Cardiac muscle cell (in vitro differentiated cells and primary cell): ENCODE measurements at regions not wholly inside any gene's neighbourhood (a gene's known extent, or its start where the extent isn't known, plus 50 kb on each side); places are given as distances from the start of the nearest gene placed in this dataset.
"Not testable (repeated sequence)": the region's sequence is repeated elsewhere in the genome, so short reads cannot be mapped to it uniquely, and the experiment has no call there.

ENCODE experiments used
- DNase-seq, 2 donors: peaks; one replicate each; pipeline versions ENCODE4 v3.0.0 to v3.0.0-alpha.2; 2010 to 2017; ENCODE audit warnings: low read depth in 1 of 2, low spot score in 1 of 2
- H3K27ac ChIP-seq: fragments of 200-600 bp; sonication (generic); 2 replicates; pipeline ENCODE4 v1.5.1; 2016
- H3K27me3 ChIP-seq: fragments of 200-600 bp; sonication (generic); 2 replicates; pipeline ENCODE4 v1.6.0; 2016; ENCODE audit warnings: control low read depth
- H3K36me3 ChIP-seq: fragments of 200-600 bp; sonication (generic); 2 replicates; pipeline ENCODE4 v1.5.1; 2016; ENCODE audit warnings: control low read depth
- H3K4me1 ChIP-seq: fragments of 200-600 bp; sonication (generic); 2 replicates; pipeline ENCODE4 v1.8.1; 2017; ENCODE audit warnings: low read depth, mild to moderate bottlenecking, mixed run types
- H3K4me3 ChIP-seq: fragments of 200-600 bp; sonication (generic); 2 replicates; pipeline ENCODE4 v1.5.1; 2016; ENCODE audit warnings: mild to moderate bottlenecking
- H3K9me3 ChIP-seq: fragments of 200-600 bp; sonication (generic); 2 replicates; pipeline ENCODE4 v1.5.1; 2017; ENCODE audit warnings: low read depth, mild to moderate bottlenecking, control low read depth
- TF ChIP-seq, protein P1 (sequence below): IDR thresholded peaks from 2 replicates; pipeline ENCODE4 v1.5.1; 2012; ENCODE audit warnings: low read depth, mild to moderate bottlenecking, low read length

DNA sequence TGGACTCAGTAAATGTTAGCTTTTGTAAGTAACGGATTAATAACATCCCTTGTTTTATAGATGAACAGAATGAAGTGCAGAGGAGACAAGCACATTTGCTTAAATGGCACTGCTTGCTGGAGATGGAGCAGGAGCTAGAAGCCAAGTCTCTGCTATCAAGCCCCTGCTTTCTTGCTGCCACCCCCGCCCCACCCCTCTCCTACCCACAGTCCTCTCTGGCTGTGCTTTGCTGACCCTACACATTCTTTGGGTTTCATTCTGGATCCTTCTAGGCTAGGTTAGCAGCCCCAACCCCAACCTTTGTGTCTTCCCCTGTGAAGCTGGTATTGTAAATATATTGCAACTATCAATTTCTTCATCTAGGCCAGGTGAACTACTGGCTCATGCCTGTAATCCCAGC is 77.5 kb upstream of the CAPZB start:
- TF ChIP-seq, protein P1, sequence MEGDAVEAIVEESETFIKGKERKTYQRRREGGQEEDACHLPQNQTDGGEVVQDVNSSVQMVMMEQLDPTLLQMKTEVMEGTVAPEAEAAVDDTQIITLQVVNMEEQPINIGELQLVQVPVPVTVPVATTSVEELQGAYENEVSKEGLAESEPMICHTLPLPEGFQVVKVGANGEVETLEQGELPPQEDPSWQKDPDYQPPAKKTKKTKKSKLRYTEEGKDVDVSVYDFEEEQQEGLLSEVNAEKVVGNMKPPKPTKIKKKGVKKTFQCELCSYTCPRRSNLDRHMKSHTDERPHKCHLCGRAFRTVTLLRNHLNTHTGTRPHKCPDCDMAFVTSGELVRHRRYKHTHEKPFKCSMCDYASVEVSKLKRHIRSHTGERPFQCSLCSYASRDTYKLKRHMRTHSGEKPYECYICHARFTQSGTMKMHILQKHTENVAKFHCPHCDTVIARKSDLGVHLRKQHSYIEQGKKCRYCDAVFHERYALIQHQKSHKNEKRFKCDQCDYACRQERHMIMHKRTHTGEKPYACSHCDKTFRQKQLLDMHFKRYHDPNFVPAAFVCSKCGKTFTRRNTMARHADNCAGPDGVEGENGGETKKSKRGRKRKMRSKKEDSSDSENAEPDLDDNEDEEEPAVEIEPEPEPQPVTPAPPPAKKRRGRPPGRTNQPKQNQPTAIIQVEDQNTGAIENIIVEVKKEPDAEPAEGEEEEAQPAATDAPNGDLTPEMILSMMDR: no peak
- Histone ChIP-seq H3K27me3 (no peaks in the 10 kb centered on the region), H3K4me1 (no peaks in the 10 kb centered on the region), H3K9me3 (no peaks in the 10 kb centered on the region), H3K4me3 (no peak overlapping the region), H3K27ac (no peak overlapping the region), H3K36me3 (no peaks in the 10 kb centered on the region)
- no peak for DNase-seq

DNA sequence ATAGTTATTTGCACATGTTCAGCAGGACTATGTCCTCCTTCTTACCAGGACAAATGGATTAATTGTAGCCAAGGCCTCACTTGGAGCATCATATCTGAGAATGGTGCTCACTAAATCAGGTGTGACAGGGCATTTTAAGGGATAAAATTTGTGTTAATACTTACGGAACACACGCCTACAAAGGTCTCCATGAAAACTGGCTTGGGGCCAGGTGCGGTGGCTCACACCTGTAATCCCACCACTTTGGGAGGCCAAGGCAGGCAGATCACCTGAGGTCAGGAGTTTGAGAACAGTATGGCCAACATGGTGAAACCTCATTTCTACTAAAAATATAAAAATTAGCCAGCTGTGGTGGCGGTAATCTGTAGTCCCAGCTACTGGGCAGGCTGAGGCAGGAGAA is 75.1 kb upstream of the CAPZB start:
- H3K27me3 ChIP-seq: peaks cover 4% of the 10 kb centered on the region
- no peak for DNase-seq
- no peak overlapping the region for H3K4me3 ChIP-seq
- no peaks in the 10 kb centered on the region for H3K9me3 ChIP-seq
- no peaks in the 10 kb centered on the region for H3K4me1 ChIP-seq
- TF ChIP-seq, protein P1: no peak
- no peak overlapping the region for H3K27ac ChIP-seq
- no peaks in the 10 kb centered on the region for H3K36me3 ChIP-seq

DNA sequence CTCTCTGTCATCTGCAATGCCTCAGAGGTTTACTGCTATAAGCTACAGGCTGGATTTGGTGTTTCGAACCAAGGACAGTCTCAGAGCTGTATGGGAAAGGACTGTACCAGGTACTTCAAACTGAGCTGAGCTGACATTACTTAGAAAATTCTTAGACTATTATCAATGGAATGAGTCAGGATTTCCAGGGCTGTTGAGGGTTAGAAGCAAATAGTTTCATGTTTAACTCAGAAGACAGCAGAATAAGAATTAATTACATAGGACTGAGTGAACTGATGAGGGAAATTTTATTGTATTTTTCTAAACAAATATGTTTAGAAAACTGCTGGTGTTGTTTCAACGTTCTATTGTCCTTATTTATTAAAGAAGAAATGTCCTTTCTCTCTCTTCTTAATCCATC is 74.3 kb upstream of the CAPZB start:
- H3K9me3 ChIP-seq: no peaks in the 10 kb centered on the region
- no peaks in the 10 kb centered on the region for H3K36me3 ChIP-seq
- DNase-seq: peak in 1 of 2 donors; percentile 64
- TF ChIP-seq, protein P1: no peak
- peaks cover 4% of the 10 kb centered on the region for H3K27me3 ChIP-seq
- no peak overlapping the region for H3K4me3 ChIP-seq
- H3K27ac ChIP-seq: no peak overlapping the region
- no peaks in the 10 kb centered on the region for H3K4me1 ChIP-seq

DNA sequence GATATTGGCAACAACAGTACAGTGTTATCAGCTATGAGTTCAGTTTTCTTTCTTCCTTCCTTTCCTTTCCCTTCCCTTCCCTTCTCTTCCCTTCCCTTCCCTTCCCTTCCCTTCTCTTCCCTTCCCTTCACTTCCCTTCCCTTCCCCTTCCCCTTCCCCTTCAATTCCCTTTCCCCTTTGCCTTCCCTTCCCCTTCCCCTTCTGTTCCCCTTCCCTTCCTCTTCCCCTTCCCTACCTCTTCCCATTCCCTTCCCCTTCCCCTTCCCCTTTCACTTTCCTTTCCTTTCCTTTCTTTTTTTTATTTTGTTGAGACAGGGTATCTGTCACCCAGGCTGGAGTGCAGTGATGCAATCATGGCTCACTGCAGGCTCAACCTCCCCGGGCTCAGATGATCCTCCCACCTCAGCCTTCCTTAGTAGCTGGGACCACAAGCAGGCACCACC is 72.3 kb upstream of the CAPZB start:
- TF ChIP-seq, protein P1: no peak
- H3K36me3 ChIP-seq: no peaks in the 10 kb centered on the region
- peaks cover 4% of the 10 kb centered on the region for H3K27me3 ChIP-seq
- no peaks in the 10 kb centered on the region for H3K9me3 ChIP-seq
- peak in 1 of 2 donors; percentile 54 for DNase-seq
- no peaks in the 10 kb centered on the region for H3K4me1 ChIP-seq
- H3K27ac ChIP-seq: no peak overlapping the region
- no peak overlapping the region for H3K4me3 ChIP-seq

DNA sequence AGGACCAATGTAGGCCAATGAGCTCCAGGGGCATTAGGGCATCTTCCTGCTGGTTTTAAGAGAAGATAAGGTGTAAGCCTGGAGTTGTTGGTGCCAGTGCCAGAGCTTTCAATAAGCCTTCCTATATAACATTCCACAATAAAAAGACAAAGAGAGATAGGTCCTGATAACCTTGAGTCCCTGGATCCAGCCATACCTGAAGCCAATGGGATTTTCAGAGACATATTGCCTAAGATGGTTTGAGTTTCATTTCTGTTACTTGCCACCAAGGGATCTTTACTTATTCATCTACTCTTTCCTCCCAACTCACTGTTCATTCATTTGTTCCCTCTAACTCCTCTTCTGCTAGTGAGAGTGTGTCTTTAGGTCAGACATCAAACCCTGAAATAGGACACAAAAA is 68.8 kb upstream of the CAPZB start:
- H3K36me3 ChIP-seq: no peaks in the 10 kb centered on the region
- peaks cover 4% of the 10 kb centered on the region for H3K27me3 ChIP-seq
- H3K4me3 ChIP-seq: no peak overlapping the region
- H3K9me3 ChIP-seq: no peaks in the 10 kb centered on the region
- no peak overlapping the region for H3K27ac ChIP-seq
- no peaks in the 10 kb centered on the region for H3K4me1 ChIP-seq
- DNase-seq: no peak
- TF ChIP-seq, protein P1: no peak

DNA sequence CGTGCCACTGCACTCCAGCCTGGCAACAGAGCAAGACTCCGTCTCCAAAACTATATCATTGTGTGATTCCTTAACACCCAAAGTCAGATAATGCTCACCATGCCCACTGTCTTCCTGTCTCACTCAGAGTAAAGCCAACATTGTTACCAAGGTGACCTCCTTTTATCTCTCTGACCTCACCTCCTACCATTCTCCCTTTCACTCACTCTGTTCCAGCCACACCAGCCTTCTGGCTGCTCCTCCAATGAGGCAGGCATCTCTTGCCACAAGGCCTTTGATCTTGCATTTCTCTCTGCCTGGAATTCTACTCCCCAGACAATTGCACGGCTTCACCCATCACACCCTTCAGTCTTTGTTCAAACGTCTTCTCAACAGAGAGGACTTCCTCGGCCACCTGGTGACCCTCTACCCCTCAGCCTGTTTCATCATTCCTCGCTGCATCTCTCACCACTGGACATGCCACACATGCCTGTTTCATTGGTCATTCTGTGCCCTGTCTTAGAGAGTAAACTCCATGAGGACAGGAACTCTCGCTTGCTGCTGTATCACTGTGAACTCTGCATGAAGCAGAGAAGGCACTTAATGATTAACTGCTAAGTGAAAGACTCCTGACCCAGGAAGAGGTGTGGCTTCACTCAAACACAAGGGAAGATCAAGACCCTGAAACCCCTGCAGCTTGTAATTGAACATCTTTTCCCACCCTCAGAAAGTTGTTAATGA is 67.1 kb upstream of the CAPZB start:
- H3K9me3 ChIP-seq: no peaks in the 10 kb centered on the region
- no peaks in the 10 kb centered on the region for H3K4me1 ChIP-seq
- peaks cover 4% of the 10 kb centered on the region for H3K27me3 ChIP-seq
- no peaks in the 10 kb centered on the region for H3K36me3 ChIP-seq
- no peak overlapping the region for H3K27ac ChIP-seq
- no peak for DNase-seq
- H3K4me3 ChIP-seq: no peak overlapping the region
- TF ChIP-seq, protein P1: no peak

DNA sequence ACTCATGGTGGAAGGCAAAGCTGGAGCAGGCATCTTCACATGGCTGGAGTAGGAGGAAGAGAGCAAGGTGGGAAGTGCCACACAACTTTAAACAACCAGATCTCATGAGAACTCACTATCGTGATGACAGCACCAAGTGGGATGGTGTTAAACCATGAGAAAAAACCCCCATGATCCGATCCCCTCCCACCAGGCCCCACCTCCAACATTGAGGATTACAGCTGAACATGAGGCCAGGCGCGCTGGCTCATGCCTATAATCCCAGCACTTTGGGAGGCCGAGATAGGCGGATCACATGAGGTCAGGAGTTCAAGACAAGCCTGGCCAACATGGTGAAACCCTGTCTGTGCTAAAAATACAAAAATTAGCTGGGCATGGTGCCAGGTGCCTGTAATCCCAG is 66.5 kb upstream of the CAPZB start:
- H3K36me3 ChIP-seq, H3K27ac ChIP-seq, H3K4me1 ChIP-seq, DNase-seq, H3K4me3 ChIP-seq, H3K9me3 ChIP-seq, H3K27me3 ChIP-seq: not testable (repeated sequence)

DNA sequence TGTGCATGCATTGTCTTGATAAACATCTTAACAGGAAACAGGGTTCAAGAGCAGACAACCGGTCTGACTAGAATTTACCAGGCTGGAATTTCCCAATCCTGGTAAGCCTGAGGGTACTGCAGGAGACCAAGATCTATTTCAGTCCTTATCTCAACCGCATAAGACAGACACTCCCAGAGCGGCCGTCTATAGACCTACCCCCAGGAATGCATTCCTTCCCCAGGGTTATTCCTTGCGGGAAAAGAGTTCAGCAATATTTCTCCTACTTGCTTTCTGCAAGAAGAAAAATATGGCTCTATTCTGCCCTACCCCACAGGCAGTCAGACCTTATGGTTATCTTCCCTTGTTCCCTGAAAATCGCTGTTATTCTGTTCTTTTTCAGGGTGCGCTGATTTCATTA is 65.1 kb upstream of the CAPZB start:
- not testable (repeated sequence) for H3K27ac ChIP-seq, H3K4me3 ChIP-seq, H3K27me3 ChIP-seq, H3K4me1 ChIP-seq, H3K36me3 ChIP-seq, H3K9me3 ChIP-seq, DNase-seq
